ENCODE measurements at regions not wholly inside any gene's neighbourhood (a gene's known extent, or its start where the extent isn't known, plus 50 kb on each side); places are given as distances from the start of the nearest gene placed in this dataset.

DNA sequence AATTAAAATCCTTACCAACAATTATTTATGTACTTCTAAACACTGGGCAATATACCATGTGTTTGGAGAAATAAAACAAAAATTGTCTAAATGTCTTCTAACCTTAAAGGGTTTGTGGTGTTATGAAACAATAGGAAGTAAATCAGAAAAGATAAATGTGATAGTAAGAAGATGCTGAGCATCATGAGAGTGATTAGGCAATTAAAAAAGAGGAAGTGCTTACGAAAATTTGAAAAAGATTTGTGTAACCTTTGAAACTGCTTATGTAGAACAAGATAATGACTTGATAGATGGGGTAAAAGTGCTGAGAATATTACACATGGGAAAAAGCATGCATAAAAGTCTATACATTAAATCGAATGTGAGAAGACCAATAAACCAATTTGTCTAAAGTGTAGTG, 573.4 kb upstream of the CNTNAP2 start:
- ChIA-PET POLR2A (ENCODE audit: partially characterized antibody) (no interaction called here), CTCF (ENCODE audit: partially characterized antibody) (no interaction called here)
- H4K91ac ChIP-seq (replicated peaks; ENCODE audit: insufficient read length, low read length), result no peak overlapping the region
- H4K5ac ChIP-seq (ENCODE audit: insufficient read length, low read depth, low read length), result no peak overlapping the region
- H2BK5ac ChIP-seq (ENCODE audit: low read depth, low read length), result no peak overlapping the region
- no peak overlapping the region for H2BK20ac ChIP-seq (ENCODE audit: low read length)
- 92% methylated on average over 2 of the region's 2 CpGs; no CpG with 5 or more reads in 1 of the 2 experiments for WGBS, 2 experiments (ENCODE audit: extremely low coverage in 1 of 2, insufficient coverage in 1 of 2, insufficient read length in 1 of 2, insufficient replicate concordance in 2 of 2, low coverage in 1 of 2, low lambda C conversion rate in 2 of 2, missing lambda C conversion rate in 1 of 2)
- H3K9ac ChIP-seq (replicated peaks in 1 of 4; ENCODE audit: extremely low read depth in 1 of 4, low read depth in 3 of 4, low read length in 3 of 4), result no peak overlapping the region
- no peaks in the 10 kb centered on the region for H3K9me3 ChIP-seq (ENCODE audit: insufficient read depth in 2 of 2, low read depth in 1 of 2, low read length in 1 of 2)
- no peak overlapping the region for H3K4me2 ChIP-seq (ENCODE audit: insufficient read depth in 1 of 2, low read depth in 2 of 2, low read length in 2 of 2)
- TF ChIP-seq EP300 (IDR thresholded peaks at IDR 0.05; ENCODE audit: borderline replicate concordance in 1 of 2, low read depth in 2 of 2, low read length in 2 of 2) (no peak), SP1 (IDR thresholded peaks at IDR 0.05; ENCODE audit: low read depth, low read length) (no peak), TEAD4 (IDR thresholded peaks at IDR 0.05; ENCODE audit: low read depth, low read length) (no peak), TAF7 (optimal IDR thresholded peaks at IDR 0.05; ENCODE audit: borderline replicate concordance, low read depth, low read length) (no peak), BACH1 (IDR thresholded peaks at IDR 0.05; ENCODE audit: low read length) (no peak)
- no peaks in the 10 kb centered on the region for H3K4me1 ChIP-seq (replicated peaks in 1 of 4; ENCODE audit: control insufficient read depth in 3 of 4, insufficient read depth in 4 of 4, low read length in 3 of 4)
- no peaks in the 10 kb centered on the region for H3K79me2 ChIP-seq (ENCODE audit: control insufficient read depth in 1 of 2, insufficient read depth in 2 of 2, low read length in 2 of 2)
- H3K23me2 ChIP-seq (ENCODE audit: low read depth, low read length), result no peaks in the 10 kb centered on the region
- H2BK15ac ChIP-seq (ENCODE audit: low read length), result no peak overlapping the region
- no peaks in the 10 kb centered on the region for H3K27me3 ChIP-seq (replicated peaks in 1 of 4; ENCODE audit: control insufficient read depth in 3 of 4, extremely low read depth in 1 of 4, insufficient read depth in 3 of 4, low read length in 3 of 4)
- no peaks in the 10 kb centered on the region for H3K79me1 ChIP-seq (ENCODE audit: low read depth, low read length)
- no peaks in the 10 kb centered on the region for H4K20me1 ChIP-seq (replicated peaks in 1 of 2; ENCODE audit: control insufficient read depth in 1 of 2, insufficient read depth in 2 of 2, low read length in 2 of 2)
- H3K36me3 ChIP-seq (ENCODE audit: control insufficient read depth in 2 of 4, insufficient read depth in 4 of 4, low read length in 3 of 4), result no peaks in the 10 kb centered on the region
- no peak overlapping the region for H3K27ac ChIP-seq (ENCODE audit: low read depth, low read length)
- no peak overlapping the region for H3K56ac ChIP-seq (replicated peaks; ENCODE audit: insufficient read length, low read depth, low read length)
- H3K23ac ChIP-seq (ENCODE audit: insufficient read length), result no peak overlapping the region
- no peak overlapping the region for H2AFZ ChIP-seq (ENCODE audit: low read length)
- no peak overlapping the region for H3K18ac ChIP-seq (ENCODE audit: extremely low read depth, low read length)
- no peak overlapping the region for H3K4me3 ChIP-seq (ENCODE audit: extremely low read depth in 1 of 4, insufficient read depth in 2 of 4, low read depth in 3 of 4, low read length in 4 of 4)
- H3K14ac ChIP-seq (ENCODE audit: insufficient read length), result no peak overlapping the region
- DNase-seq (ENCODE audit: low read depth in 1 of 2, low spot score in 2 of 2) (no peak), FAIRE-seq (no peak)
- H2BK120ac ChIP-seq (replicated peaks; ENCODE audit: low read depth, low read length), result no peak overlapping the region
- no peak overlapping the region for H2AK5ac ChIP-seq (ENCODE audit: low read depth, low read length)
- no peak overlapping the region for H3K4ac ChIP-seq (replicated peaks; ENCODE audit: insufficient read length, low read depth, low read length)
- H4K8ac ChIP-seq (ENCODE audit: extremely low read depth, insufficient read depth, low read length), result no peak overlapping the region
- no peak overlapping the region for H2BK12ac ChIP-seq (ENCODE audit: low read depth, low read length)
